Activated CD4-positive, alpha-beta T cell treated with anti-CD3 and anti-CD28 coated beads, Interleukin-2, amount 10 ng/mL, durations not matched to agents 7 days and 5 days (primary cell): ENCODE measurements at regions not wholly inside any gene's neighbourhood (a gene's known extent, or its start where the extent isn't known, plus 50 kb on each side); places are given as distances from the start of the nearest gene placed in this dataset.
"Not testable (repeated sequence)": the region's sequence is repeated elsewhere in the genome, so short reads cannot be mapped to it uniquely, and the experiment has no call there.

ENCODE experiments used
- CTCF ChIA-PET: fragments of 350-600 bp; sonication (Branson Sonifier 250); formaldehyde crosslinking; loops from one replicate; lab custom pipeline; 2021; ENCODE audit warnings: antibody characterized with exemption; lab: Charles Lee
- POLR2A ChIA-PET: fragments of 350-600 bp; sonication (Branson Sonifier 250); formaldehyde crosslinking; loops from one replicate; lab custom pipeline; 2021; ENCODE audit warnings: antibody characterized with exemption; lab: Charles Lee
- DNase-seq: peaks from one replicate; pipeline ENCODE4 v3.0.0-alpha.2; 2020
- H3K27ac Mint-ChIP-seq: one replicate; pipeline ENCODE4 v1.8.0; 2021; ENCODE audit warnings: mild to moderate bottlenecking, moderate library complexity, mixed read lengths
- H3K27me3 Mint-ChIP-seq: one replicate; pipeline ENCODE4 v1.8.0; 2021; ENCODE audit warnings: mixed read lengths
- H3K36me3 Mint-ChIP-seq: one replicate; pipeline ENCODE4 v1.8.0; 2021; ENCODE audit warnings: low read depth, mixed read lengths
- H3K4me1 Mint-ChIP-seq: one replicate; pipeline ENCODE4 v1.8.0; 2021; ENCODE audit warnings: mixed read lengths
- H3K4me3 Mint-ChIP-seq: one replicate; pipeline ENCODE4 v1.8.0; 2021; ENCODE audit warnings: mild to moderate bottlenecking, moderate library complexity, mixed read lengths
- H3K9me3 Mint-ChIP-seq: one replicate; pipeline ENCODE4 v1.8.0; 2021; ENCODE audit warnings: mixed read lengths

- peaks cover 21% of the 10 kb centered on the region for H3K27me3 Mint-ChIP-seq
- no peaks in the 10 kb centered on the region for H3K9me3 Mint-ChIP-seq
- ChIA-PET CTCF (no interaction called here), POLR2A (no interaction called here)
- no peak for DNase-seq
- H3K27ac Mint-ChIP-seq, result no peak overlapping the region
- H3K4me1 Mint-ChIP-seq, result no peaks in the 10 kb centered on the region
- no peaks in the 10 kb centered on the region for H3K36me3 Mint-ChIP-seq
- H3K4me3 Mint-ChIP-seq, result no peak overlapping the region
Observed at GRCh38 chr18:47387864-47388263, 136.4 kb upstream of the SKOR2 start.

DNA sequence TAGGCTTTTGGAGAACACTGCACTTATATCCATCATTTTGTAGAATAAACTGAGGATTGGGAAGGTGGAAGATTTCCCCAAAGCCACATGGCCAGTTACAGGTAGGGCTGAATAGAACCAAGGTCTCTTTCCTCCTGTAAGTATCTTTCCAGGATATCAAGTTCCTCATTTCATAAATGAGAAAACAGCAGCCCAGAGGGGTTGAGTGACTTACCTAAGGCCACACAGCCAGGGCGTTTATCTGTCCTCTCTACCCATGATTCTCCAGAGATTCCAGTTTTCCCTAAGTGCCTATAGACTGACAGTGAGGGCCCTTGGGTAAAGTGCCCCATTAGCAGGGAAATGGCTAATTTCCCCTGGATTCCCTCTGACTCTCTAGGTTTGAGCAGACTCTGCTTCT, 132.3 kb upstream of the SKOR2 start:
- ChIA-PET POLR2A (no interaction called here), CTCF (no interaction called here)
- Mint-ChIP-seq H3K27ac (no peak overlapping the region), H3K4me3 (no peak overlapping the region), H3K27me3 (peaks cover 14% of the 10 kb centered on the region), H3K4me1 (no peaks in the 10 kb centered on the region), H3K36me3 (no peaks in the 10 kb centered on the region), H3K9me3 (no peaks in the 10 kb centered on the region)
- no peak for DNase-seq

DNA sequence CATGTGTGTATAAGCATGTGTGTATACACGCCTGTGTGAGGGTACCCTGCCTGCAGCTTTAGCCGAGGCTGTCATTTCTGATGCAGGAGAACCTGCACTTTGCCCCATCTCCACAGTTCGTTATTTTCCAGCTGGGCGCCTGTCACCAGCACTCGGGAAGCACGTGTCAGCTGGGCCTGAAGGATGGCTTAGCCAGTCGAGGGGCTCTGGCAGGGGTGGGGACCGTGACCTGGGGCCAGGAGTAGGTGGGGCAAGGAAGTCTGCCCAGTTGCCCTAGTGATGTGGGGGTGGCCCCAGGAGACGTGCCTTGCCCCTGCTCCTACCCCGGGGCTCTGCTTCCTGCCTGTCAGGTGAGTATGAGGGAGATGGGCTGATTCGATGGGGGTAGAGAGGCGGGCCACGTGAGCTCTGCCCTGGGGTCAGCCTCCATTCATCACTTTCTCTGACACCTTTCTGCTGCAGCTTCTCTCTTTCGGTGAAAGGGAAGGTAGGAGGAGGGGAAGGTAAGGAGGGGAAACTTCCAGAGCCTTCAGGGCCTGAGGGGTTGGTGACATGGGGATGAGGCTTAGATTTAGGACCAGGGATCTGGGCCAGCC, 130.6 kb upstream of the SKOR2 start:
- Mint-ChIP-seq H3K27me3 (peaks cover 11% of the 10 kb centered on the region), H3K36me3 (no peaks in the 10 kb centered on the region), H3K4me3 (no peak overlapping the region), H3K4me1 (no peaks in the 10 kb centered on the region), H3K9me3 (no peaks in the 10 kb centered on the region), H3K27ac (no peak overlapping the region)
- ChIA-PET CTCF (no interaction called here), POLR2A (no interaction called here)
- no peak for DNase-seq

DNA sequence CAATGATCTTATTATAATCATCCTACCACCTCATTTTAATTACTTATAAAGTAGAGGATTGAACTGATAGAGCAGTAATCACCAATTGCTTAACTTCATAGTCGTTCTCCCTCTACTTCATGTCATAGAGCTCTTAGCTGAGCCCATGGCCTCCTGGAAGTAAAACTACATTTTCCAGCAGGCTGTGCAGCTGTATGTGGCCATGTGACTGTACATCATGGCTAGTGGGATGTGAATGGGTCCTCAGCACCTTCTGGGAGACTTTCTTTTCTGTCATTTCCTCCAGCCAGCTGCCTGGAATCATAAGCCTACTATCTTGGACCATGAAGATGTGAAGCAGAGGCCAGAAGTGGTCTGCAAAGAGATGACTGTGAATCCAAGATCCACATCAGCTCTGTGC, 128.7 kb upstream of the SKOR2 start:
- Mint-ChIP-seq H3K4me3 (no peak overlapping the region), H3K27me3 (peaks cover 5% of the 10 kb centered on the region), H3K4me1 (no peaks in the 10 kb centered on the region), H3K27ac (no peak overlapping the region), H3K9me3 (no peaks in the 10 kb centered on the region), H3K36me3 (no peaks in the 10 kb centered on the region)
- ChIA-PET CTCF (no interaction called here), POLR2A (no interaction called here)
- DNase-seq, result no peak

DNA sequence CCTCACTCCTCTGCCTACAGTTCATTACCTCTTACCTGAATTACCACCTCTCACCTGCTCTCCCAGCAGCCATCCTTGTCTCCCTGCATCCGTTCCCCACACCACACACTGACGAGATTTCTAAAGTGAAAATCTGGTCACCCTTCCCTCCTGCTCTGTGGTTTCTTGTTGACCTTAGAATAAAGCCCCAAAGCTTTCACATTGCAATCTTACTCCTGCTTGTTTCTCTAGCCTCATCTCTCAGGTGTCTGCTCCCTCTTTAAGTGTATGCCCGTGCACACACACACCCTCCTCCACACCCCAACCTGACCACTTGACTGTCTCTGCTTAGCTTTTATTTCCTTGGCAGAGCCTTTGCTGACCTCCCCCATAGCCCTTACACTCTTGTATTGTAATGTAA, 122.0 kb upstream of the SKOR2 start:
- H3K9me3 Mint-ChIP-seq, result no peaks in the 10 kb centered on the region
- no peak overlapping the region for H3K27ac Mint-ChIP-seq
- no peaks in the 10 kb centered on the region for H3K4me1 Mint-ChIP-seq
- DNase-seq, result no peak
- peaks cover 6% of the 10 kb centered on the region for H3K27me3 Mint-ChIP-seq
- CTCF ChIA-PET, result no interaction called here
- POLR2A ChIA-PET, result no interaction called here
- no peak overlapping the region for H3K4me3 Mint-ChIP-seq
- H3K36me3 Mint-ChIP-seq, result no peaks in the 10 kb centered on the region

GRCh38 chr18:47370052-47370451, 118.6 kb upstream of the SKOR2 start:
- H3K36me3 Mint-ChIP-seq, result no peaks in the 10 kb centered on the region
- no peak for DNase-seq
- no peak overlapping the region for H3K4me3 Mint-ChIP-seq
- peaks cover 7% of the 10 kb centered on the region for H3K27me3 Mint-ChIP-seq
- H3K27ac Mint-ChIP-seq, result no peak overlapping the region
- no peaks in the 10 kb centered on the region for H3K9me3 Mint-ChIP-seq
- H3K4me1 Mint-ChIP-seq, result no peaks in the 10 kb centered on the region
- CTCF ChIA-PET, result no interaction called here
- POLR2A ChIA-PET, result no interaction called here

- H3K27me3 Mint-ChIP-seq, H3K4me3 Mint-ChIP-seq, H3K27ac Mint-ChIP-seq, H3K4me1 Mint-ChIP-seq, CTCF ChIA-PET, POLR2A ChIA-PET, DNase-seq, H3K36me3 Mint-ChIP-seq, H3K9me3 Mint-ChIP-seq: not testable (repeated sequence)
Observed at GRCh38 chr18:47354061-47354460, 102.6 kb upstream of the SKOR2 start.

DNA sequence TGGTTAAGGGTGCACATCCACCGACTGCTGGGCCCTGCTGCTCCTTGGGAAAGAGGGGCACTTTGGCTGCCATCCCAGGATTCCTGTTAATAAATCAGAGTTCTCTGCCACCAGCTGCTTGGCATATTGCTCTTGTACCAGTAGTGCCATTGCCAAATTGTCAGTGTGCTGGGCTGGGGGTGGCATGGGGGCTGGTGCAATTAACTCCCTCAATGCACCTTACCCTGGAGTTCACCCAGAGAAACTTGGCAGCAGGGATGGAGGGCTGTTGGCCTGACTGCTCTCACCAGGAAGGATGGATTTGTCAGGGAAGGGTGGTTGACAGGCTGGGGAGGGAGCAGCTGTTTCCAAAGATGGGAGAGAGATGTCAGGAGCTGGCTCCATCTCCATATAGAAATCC, 94.6 kb upstream of the SKOR2 start:
- Mint-ChIP-seq H3K27me3 (peaks cover 3% of the 10 kb centered on the region), H3K4me1 (no peaks in the 10 kb centered on the region), H3K27ac (no peak overlapping the region), H3K36me3 (no peaks in the 10 kb centered on the region), H3K9me3 (no peaks in the 10 kb centered on the region), H3K4me3 (no peak overlapping the region)
- ChIA-PET CTCF (no interaction called here), POLR2A (no interaction called here)
- DNase-seq, result no peak

DNA sequence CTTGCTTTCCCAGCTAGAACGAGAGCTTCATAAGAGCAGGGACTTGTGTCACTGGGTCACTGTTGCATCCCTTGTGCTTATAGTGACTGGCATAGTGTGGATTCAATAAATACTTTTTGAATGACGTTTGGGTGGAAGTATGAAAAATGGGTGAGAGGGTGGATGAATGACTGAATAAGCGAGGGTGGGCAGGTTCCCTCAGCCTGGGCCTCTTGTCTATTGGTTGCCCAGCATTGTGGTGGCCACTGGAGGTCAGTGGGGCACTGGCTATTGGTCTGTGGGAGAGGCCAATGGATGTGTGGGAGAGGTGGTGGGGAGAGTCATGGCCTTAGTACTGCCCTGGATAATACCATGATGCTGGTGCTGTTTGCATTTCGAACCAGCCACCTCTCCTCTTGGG, 93.8 kb upstream of the SKOR2 start:
- H3K4me1 Mint-ChIP-seq, result no peaks in the 10 kb centered on the region
- CTCF ChIA-PET, result no interaction called here
- H3K9me3 Mint-ChIP-seq, result no peaks in the 10 kb centered on the region

DNA sequence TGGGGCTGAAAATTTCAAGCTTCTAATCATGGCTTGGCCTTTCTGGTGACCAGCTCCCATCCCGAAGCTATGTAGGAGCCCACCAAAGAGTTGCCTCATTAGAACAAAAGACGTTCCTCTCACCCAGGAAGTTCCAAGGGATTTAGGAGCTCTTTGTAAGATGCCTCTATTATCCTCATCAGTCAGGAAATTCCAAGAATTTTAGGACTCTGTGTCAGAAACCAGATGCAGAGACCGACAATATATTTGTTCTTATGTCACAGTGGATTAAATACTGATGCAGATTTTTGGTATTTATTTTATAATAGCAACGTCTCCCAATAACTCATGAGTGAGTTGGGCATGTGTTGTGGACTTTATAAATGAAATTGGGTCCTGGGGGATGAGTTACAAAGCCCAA, 91.8 kb upstream of the SKOR2 start:
- Mint-ChIP-seq H3K9me3 (no peaks in the 10 kb centered on the region), H3K27ac (no peak overlapping the region), H3K4me1 (no peaks in the 10 kb centered on the region), H3K27me3 (peaks cover 3% of the 10 kb centered on the region), H3K36me3 (no peaks in the 10 kb centered on the region), H3K4me3 (no peak overlapping the region)
- CTCF ChIA-PET, result interaction anchor here (0.6 kb wide), 1 partner anchor 642 kb away, joined by 3 read pairs; no protein-coding TSS in a partner anchor
- no peak for DNase-seq
- POLR2A ChIA-PET, result no interaction called here

More for the DNA sequence above, 93.8 kb upstream of the SKOR2 start:
- no peaks in the 10 kb centered on the region for H3K36me3 Mint-ChIP-seq
- peaks cover 3% of the 10 kb centered on the region for H3K27me3 Mint-ChIP-seq
- POLR2A ChIA-PET, result no interaction called here
- no peak overlapping the region for H3K27ac Mint-ChIP-seq
- H3K4me3 Mint-ChIP-seq, result no peak overlapping the region
- no peak for DNase-seq

- DNase-seq, result no peak
- no peak overlapping the region for H3K4me3 Mint-ChIP-seq
- POLR2A ChIA-PET, result no interaction called here
- no peaks in the 10 kb centered on the region for H3K36me3 Mint-ChIP-seq
- no peaks in the 10 kb centered on the region for H3K9me3 Mint-ChIP-seq
- no peaks in the 10 kb centered on the region for H3K4me1 Mint-ChIP-seq
- CTCF ChIA-PET, result interaction anchor here (0.6 kb wide), 1 partner anchor 641 kb away, joined by 3 read pairs; no protein-coding TSS in a partner anchor
- peaks cover 3% of the 10 kb centered on the region for H3K27me3 Mint-ChIP-seq
- H3K27ac Mint-ChIP-seq, result no peak overlapping the region
Observed at GRCh38 chr18:47342566-47342965, 91.1 kb upstream of the SKOR2 start.

DNA sequence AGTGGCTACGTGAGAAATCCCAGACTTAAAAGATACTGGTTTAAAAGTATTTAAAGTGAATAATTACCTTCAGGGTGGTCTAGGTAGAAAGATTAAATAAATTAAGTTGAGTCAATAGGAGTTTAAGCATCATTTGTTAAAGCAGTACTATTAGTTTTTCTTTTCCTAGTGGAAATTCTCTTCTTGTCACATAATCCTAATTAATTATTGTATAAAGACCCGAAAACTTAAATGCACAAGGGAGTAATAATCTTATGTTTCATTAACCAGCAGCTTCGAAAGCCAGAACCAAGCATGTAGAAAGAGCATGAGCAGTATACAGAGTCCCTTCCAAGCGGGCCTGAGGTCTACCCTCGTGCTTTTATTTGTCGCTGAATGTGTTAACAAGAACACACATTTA, 90.2 kb upstream of the SKOR2 start:
- H3K27me3 Mint-ChIP-seq, result peaks cover 3% of the 10 kb centered on the region
- H3K36me3 Mint-ChIP-seq, result no peaks in the 10 kb centered on the region
- DNase-seq, result no peak
- H3K27ac Mint-ChIP-seq, result no peak overlapping the region
- CTCF ChIA-PET, result no interaction called here
- no peaks in the 10 kb centered on the region for H3K4me1 Mint-ChIP-seq
- no peak overlapping the region for H3K4me3 Mint-ChIP-seq
- H3K9me3 Mint-ChIP-seq, result no peaks in the 10 kb centered on the region
- POLR2A ChIA-PET, result no interaction called here

GRCh38 chr18:47334966-47335365, 83.5 kb upstream of the SKOR2 start:
- Mint-ChIP-seq H3K27me3 (no peaks in the 10 kb centered on the region), H3K4me3 (no peak overlapping the region), H3K9me3 (no peaks in the 10 kb centered on the region), H3K4me1 (no peaks in the 10 kb centered on the region), H3K36me3 (no peaks in the 10 kb centered on the region), H3K27ac (no peak overlapping the region)
- CTCF ChIA-PET, result no interaction called here
- DNase-seq, result no peak
- POLR2A ChIA-PET, result no interaction called here

GRCh38 chr18:47333926-47334635, 82.6 kb upstream of the SKOR2 start:
- ChIA-PET CTCF (interaction anchor here (1.0 kb wide), 1 partner anchor 13 kb away, joined by 3 read pairs; no protein-coding TSS in a partner anchor), POLR2A (no interaction called here)
- H3K9me3 Mint-ChIP-seq, result no peaks in the 10 kb centered on the region
- H3K4me1 Mint-ChIP-seq, result no peaks in the 10 kb centered on the region
- DNase-seq, result no peak
- no peak overlapping the region for H3K4me3 Mint-ChIP-seq
- no peaks in the 10 kb centered on the region for H3K36me3 Mint-ChIP-seq
- H3K27me3 Mint-ChIP-seq, result no peaks in the 10 kb centered on the region
- no peak overlapping the region for H3K27ac Mint-ChIP-seq
